Upper lobe of left lung (tissue), 4 donors: ENCODE measurements at regions not wholly inside any gene's neighbourhood (a gene's known extent, or its start where the extent isn't known, plus 50 kb on each side); places are given as distances from the start of the nearest gene placed in this dataset.

Experiments used
- POLR2A ChIP-seq, 4 donors: fragments of 450-650 bp; IDR thresholded peaks; one replicate each; pipeline ENCODE4 v1.5.1; 2016 to 2017; ENCODE audit warnings: antibody characterized with exemption in 4 of 4, mild to moderate bottlenecking in 2 of 4
- TF ChIP-seq, protein P1 (sequence below), 6 experiments: fragments of 450-650 bp in 4 of 6; fragments of 200-600 bp in 2 of 6; sonication (generic) in 2 of 6; IDR thresholded peaks; one replicate each; pipeline ENCODE4 v1.5.1; 2016 to 2019; ENCODE audit warnings: antibody characterized with exemption in 6 of 6

GRCh38 chr1:172824209-172824608 is 165.3 kb downstream of the FASLG start:
- no peak for TF ChIP-seq POLR2A (IDR thresholded peaks at IDR 0.05)
- TF ChIP-seq, protein P1, sequence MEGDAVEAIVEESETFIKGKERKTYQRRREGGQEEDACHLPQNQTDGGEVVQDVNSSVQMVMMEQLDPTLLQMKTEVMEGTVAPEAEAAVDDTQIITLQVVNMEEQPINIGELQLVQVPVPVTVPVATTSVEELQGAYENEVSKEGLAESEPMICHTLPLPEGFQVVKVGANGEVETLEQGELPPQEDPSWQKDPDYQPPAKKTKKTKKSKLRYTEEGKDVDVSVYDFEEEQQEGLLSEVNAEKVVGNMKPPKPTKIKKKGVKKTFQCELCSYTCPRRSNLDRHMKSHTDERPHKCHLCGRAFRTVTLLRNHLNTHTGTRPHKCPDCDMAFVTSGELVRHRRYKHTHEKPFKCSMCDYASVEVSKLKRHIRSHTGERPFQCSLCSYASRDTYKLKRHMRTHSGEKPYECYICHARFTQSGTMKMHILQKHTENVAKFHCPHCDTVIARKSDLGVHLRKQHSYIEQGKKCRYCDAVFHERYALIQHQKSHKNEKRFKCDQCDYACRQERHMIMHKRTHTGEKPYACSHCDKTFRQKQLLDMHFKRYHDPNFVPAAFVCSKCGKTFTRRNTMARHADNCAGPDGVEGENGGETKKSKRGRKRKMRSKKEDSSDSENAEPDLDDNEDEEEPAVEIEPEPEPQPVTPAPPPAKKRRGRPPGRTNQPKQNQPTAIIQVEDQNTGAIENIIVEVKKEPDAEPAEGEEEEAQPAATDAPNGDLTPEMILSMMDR (IDR thresholded peaks at IDR 0.05) = no peak
